ENCODE measurements at regions not wholly inside any gene's neighbourhood (a gene's known extent, or its start where the extent isn't known, plus 50 kb on each side); places are given as distances from the start of the nearest gene placed in this dataset.

DNA sequence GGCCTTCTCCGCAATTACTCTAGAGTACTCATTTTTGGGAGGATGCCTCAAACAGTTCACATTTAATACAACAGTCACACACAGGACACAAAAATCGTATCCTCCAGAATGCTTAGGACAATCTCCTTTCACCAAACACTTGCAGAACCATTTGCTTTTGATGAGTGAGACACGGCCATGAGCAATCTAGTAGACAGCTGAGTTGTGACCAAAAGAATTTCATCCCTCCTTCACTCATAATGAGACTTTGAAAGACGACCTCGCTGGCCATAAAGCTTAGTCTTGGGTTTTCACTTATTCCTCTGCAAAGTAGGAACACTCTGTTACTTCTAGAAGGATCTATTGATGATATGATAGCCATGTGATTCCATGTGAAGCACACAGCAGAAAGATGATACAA is 87.5 kb upstream of the SLC35G4 start:
- no peaks in the 10 kb centered on the region for H3F3A ChIP-seq (replicated peaks; ENCODE audit: insufficient read depth)
- no peaks in the 10 kb centered on the region for H3K9me2 ChIP-seq
- no peak overlapping the region for H3K27ac ChIP-seq (ENCODE audit: low read depth in 2 of 2, low read length in 1 of 2)
- ChIA-PET POLR2A (no interaction called here), CTCF (no interaction called here)
- WGBS (ENCODE audit: low lambda C conversion rate): 8% methylated on average over 5 of the region's 5 CpGs
- H3K27me3 ChIP-seq (ENCODE audit: insufficient read depth): peaks cover 4% of the 10 kb centered on the region; the same call in 1 of the 2 replicates
- no peak for DNase-seq
- H3K4me1 ChIP-seq (ENCODE audit: control insufficient read depth in 1 of 2, insufficient read depth in 2 of 2, low read depth in 1 of 2, low read length in 1 of 2): no peaks in the 10 kb centered on the region
- H3K9ac ChIP-seq: no peak overlapping the region
- no peaks in the 10 kb centered on the region for H3K79me2 ChIP-seq (ENCODE audit: insufficient read depth)
- no peak overlapping the region for H3K4me2 ChIP-seq
- no peak for TF ChIP-seq IRF3 (IDR thresholded peaks at IDR 0.05; ENCODE audit: low read depth, low read length)
- TF ChIP-seq FOXJ3 (CRISPR knock-in tag; IDR thresholded peaks at IDR 0.05): no peak
- no peak for TF ChIP-seq MAX (IDR thresholded peaks at IDR 0.05; ENCODE audit: low read depth)
- TF ChIP-seq TCF12 (IDR thresholded peaks at IDR 0.05): no peak
- TF ChIP-seq GABPA (IDR thresholded peaks at IDR 0.05; ENCODE audit: low read depth): no peak
- TF ChIP-seq FOXM1 (IDR thresholded peaks at IDR 0.05; ENCODE audit: low read depth): no peak
- H3K9me3 ChIP-seq: no peaks in the 10 kb centered on the region
- no peaks in the 10 kb centered on the region for H4K20me1 ChIP-seq (ENCODE audit: insufficient read depth)
- H2AFZ ChIP-seq (ENCODE audit: low read depth): no peak overlapping the region
- no peak overlapping the region for H3K4me3 ChIP-seq (ENCODE audit: low read depth in 2 of 2, low read length in 1 of 2)
- no peaks in the 10 kb centered on the region for H3K36me3 ChIP-seq (replicated peaks in 1 of 2; ENCODE audit: control insufficient read depth in 1 of 2, insufficient read depth in 2 of 2, low read length in 1 of 2)

DNA sequence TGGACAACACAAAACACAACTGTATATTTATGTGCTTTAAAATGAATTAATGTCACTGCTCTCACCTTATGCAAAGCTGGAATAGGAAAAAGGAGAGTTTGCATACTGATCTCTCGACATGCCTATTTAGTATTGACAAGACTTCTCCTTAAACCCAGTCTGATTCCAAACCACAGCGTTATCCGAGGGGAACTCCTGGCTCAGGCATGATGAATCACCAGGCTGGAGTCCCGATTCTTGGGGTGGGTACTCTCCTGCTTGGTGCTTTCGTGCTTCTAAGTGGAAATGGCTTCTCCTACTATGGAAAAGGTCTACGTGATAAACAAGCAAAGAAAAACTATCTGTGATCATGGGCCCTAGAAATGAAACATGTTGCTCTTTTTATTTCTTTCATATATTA is 88.9 kb upstream of the SLC35G4 start:
- ChIA-PET POLR2A (no interaction called here), CTCF (interaction anchor here (0.7 to 1.9 kb wide), 2 partner anchors 17 to 18 kb away, joined by 3 to 5 read pairs; no protein-coding TSS in a partner anchor)
- Histone ChIP-seq H3F3A (replicated peaks; ENCODE audit: insufficient read depth) (no peaks in the 10 kb centered on the region), H4K20me1 (ENCODE audit: insufficient read depth) (no peaks in the 10 kb centered on the region), H3K4me2 (no peak overlapping the region), H3K4me1 (ENCODE audit: control insufficient read depth in 1 of 2, insufficient read depth in 2 of 2, low read depth in 1 of 2, low read length in 1 of 2) (no peaks in the 10 kb centered on the region), H3K79me2 (ENCODE audit: insufficient read depth) (no peaks in the 10 kb centered on the region), H3K27me3 (ENCODE audit: insufficient read depth) (peaks cover 7% of the 10 kb centered on the region; the same call in 1 of the 2 replicates), H3K9me2 (no peaks in the 10 kb centered on the region), H2AFZ (ENCODE audit: low read depth) (peak overlapping the region; percentile 30; the same call in 1 of the 2 replicates), H3K4me3 (ENCODE audit: low read depth in 2 of 2, low read length in 1 of 2) (no peak overlapping the region), H3K36me3 (replicated peaks in 1 of 2; ENCODE audit: control insufficient read depth in 1 of 2, insufficient read depth in 2 of 2, low read length in 1 of 2) (no peaks in the 10 kb centered on the region), H3K9ac (no peak overlapping the region), H3K9me3 (no peaks in the 10 kb centered on the region), H3K27ac (ENCODE audit: low read depth in 2 of 2, low read length in 1 of 2) (no peak overlapping the region)
- TF ChIP-seq JUND (IDR thresholded peaks at IDR 0.05) (no peak), ZBTB33 (IDR thresholded peaks at IDR 0.05; ENCODE audit: borderline replicate concordance, low read depth) (no peak), TEAD4 (IDR thresholded peaks at IDR 0.05; ENCODE audit: borderline replicate concordance, insufficient read depth) (no peak)
- 2% methylated on average over 6 of the region's 6 CpGs for WGBS (ENCODE audit: low lambda C conversion rate)
- no peak for DNase-seq
